ENCODE measurements at regions not wholly inside any gene's neighbourhood (a gene's known extent, or its start where the extent isn't known, plus 50 kb on each side); places are given as distances from the start of the nearest gene placed in this dataset.

GRCh38 chr2:204445149-204445548 lies 100.1 kb upstream of the PARD3B start:
- DNase-seq: no peak

- DNase-seq: no peak
These were observed 97.6 kb upstream of the PARD3B start for GRCh38 chr2:204447722-204448121.

- no peak for DNase-seq
These were observed 95.3 kb upstream of the PARD3B start for GRCh38 chr2:204449977-204450376.

- no peak for DNase-seq
These were observed 93.5 kb upstream of the PARD3B start for GRCh38 chr2:204451766-204452165.

- DNase-seq: peak; percentile 82
These were observed 92.7 kb upstream of the PARD3B start for GRCh38 chr2:204452464-204453023.

- DNase-seq: no peak
These were observed 91.5 kb upstream of the PARD3B start for GRCh38 chr2:204453730-204454167.

- DNase-seq: no peak
These were observed 90.4 kb upstream of the PARD3B start for GRCh38 chr2:204454672-204455380.

GRCh38 chr2:204468746-204469429 lies 76.4 kb upstream of the PARD3B start:
- DNase-seq: peak; percentile 15

- DNase-seq: no peak
These were observed 75.1 kb upstream of the PARD3B start for GRCh38 chr2:204470178-204470620.

- no peak for DNase-seq
These were observed 74.6 kb upstream of the PARD3B start for GRCh38 chr2:204470621-204471196.

GRCh38 chr2:204472375-204472774 lies 72.9 kb upstream of the PARD3B start:
- DNase-seq: no peak

GRCh38 chr2:204473224-204473623 lies 72.1 kb upstream of the PARD3B start:
- DNase-seq: no peak

GRCh38 chr2:204475399-204475798 lies 69.9 kb upstream of the PARD3B start:
- DNase-seq: no peak

GRCh38 chr2:204477358-204477950 lies 67.8 kb upstream of the PARD3B start:
- DNase-seq: no peak

GRCh38 chr2:204479557-204479956 lies 65.7 kb upstream of the PARD3B start:
- no peak for DNase-seq

- no peak for DNase-seq
These were observed 64.6 kb upstream of the PARD3B start for GRCh38 chr2:204480676-204481075.

- no peak for DNase-seq
These were observed 61.6 kb upstream of the PARD3B start for GRCh38 chr2:204483608-204484081.

GRCh38 chr2:204486321-204486720 lies 59.0 kb upstream of the PARD3B start:
- no peak for DNase-seq

- DNase-seq: no peak
These were observed 58.5 kb upstream of the PARD3B start for GRCh38 chr2:204486805-204487204.

- DNase-seq: no peak
These were observed 57.6 kb upstream of the PARD3B start for GRCh38 chr2:204487447-204488229.

- no peak for DNase-seq
These were observed 53.7 kb upstream of the PARD3B start for GRCh38 chr2:204491528-204491927.

GRCh38 chr2:204492417-204492816 lies 52.9 kb upstream of the PARD3B start:
- no peak for DNase-seq
